HS-27A (cell line): ENCODE measurements at regions not wholly inside any gene's neighbourhood (a gene's known extent, or its start where the extent isn't known, plus 50 kb on each side); places are given as distances from the start of the nearest gene placed in this dataset.
A peak's percentile ranks its signal among the peaks of the same experiment; 100 is the strongest.

Experiments
- DNase-seq: peaks from one replicate; pipeline ENCODE4 v3.0.0-alpha.2; 2012; ENCODE audit warnings: low read depth, missing footprints

DNA sequence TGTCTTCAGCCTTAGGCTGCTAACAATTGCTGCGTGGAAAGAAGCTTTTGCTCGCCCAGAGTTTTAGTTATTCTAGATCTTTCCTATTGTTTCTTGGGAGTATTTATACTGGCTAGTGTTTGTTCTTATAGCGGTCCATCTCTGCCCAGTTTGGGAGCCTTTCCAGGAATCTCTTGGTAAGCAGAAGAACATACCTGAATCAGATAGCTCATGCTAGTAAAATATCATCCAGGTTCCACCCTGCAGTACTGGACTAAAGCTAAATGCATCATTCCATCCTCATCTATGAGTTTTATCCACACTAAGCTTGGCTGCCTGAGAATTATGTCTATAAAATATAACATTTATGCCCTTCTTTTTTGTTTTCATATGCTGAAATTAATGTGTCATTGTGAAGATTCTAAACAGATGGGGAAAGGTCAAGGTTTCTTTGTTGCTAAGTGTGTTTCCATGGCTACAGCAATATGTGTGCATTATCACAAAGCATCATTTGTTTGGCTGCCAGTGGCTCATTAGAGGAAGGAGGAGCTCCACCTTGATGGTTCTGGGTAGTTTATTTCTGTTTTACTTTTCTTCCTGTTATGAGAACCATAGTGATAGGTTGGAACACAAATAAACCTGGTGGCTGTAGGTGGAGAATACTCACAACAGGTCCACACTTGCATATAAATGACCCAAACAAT lies 182.8 kb downstream of the PIK3C3 start:
- DNase-seq, result no peak

DNA sequence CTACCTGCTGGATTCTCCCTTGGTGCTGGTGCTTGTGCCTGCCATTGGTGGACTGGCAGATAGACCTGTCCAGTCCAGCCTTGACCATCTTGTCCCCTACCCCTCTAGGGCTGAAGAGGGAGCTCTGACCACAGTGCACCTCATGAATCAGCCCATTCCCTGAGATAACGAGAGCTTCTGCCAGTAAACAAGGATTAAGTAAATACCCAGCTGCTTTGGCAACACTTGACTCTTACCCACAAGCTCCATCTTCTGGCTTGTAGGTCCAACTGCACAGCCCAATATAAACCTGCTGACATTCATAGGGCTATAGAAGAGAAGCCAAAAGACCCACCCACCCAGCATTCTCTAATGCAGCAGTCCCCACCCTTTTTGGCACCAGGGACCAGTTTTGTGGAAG lies 186.4 kb downstream of the PIK3C3 start:
- no peak for DNase-seq

DNA sequence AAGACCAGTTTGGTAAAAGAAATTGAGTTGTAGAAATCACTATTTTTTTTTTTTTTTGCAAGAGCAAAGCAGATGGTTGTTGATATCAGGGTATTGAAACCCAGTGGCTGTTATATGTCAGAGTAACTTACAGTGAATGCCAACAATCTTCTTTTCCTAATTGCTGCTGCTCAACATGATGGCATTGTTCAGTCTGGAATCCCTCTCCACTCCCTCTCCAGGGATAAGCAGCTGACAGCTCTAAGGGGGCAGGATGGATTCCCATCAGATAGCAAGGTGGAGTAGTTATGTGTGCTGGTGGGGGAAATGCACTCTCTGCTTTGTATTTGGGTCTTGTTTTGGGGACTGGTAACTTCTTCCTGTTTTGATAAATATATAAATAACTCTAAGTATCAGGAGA lies 200.0 kb downstream of the PIK3C3 start:
- DNase-seq, result no peak

DNA sequence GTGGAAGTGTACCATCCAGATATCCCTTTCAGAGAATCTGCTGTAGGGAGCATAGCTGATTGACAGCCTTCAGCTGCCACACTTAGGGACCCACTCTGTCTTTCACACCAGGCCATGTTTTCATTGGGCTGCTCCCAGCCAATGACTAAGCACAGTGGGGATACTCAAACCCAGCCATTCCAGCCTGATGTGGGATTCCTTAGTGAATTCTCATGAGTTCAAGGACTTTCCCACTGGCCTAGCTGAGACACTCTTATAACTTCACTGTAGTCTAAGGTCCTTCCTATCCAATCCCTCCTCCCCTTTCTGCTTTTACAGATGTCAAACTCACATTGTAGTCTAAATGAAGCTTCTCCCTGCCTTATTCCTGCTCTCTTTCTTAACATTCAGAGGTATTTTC lies 201.2 kb downstream of the PIK3C3 start:
- DNase-seq, result no peak

DNA sequence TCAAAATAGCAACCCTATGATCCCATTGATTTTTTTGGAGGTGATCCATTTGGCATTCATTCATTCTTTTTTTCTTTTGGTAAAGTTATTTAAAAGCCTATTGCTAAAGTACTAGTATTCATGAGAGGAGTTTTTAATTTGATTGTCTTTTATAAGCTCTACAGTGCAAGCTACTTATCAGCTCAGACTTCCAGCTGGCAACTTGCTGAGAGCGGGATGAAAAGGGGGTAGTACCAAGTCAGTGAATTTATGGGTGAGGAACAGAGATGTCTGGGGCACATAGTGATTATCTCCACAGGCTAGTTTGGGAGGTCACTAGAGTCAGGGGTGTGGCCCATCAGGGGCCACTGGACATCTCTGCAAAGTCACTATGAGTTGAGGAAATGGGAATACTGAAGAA lies 202.4 kb downstream of the PIK3C3 start:
- no peak for DNase-seq

DNA sequence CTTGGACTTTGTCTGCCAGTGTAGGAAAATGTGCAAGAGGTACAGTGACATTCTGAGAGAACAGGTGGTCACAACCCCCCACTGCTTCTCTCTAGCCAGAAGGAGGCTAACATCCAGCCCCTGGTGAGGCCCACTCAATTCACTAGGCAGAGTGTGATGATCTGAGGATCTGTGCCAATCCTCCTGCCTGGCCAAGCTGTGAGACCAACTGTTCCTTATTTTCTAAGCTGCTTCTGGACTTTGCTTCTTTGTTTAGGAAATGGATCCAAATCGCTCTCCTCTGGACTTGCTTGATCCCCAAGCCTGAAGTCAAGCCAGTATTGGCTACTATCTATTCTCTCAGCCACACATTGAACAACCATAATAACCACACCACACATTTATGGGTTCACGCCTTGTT lies 202.8 kb downstream of the PIK3C3 start:
- no peak for DNase-seq

DNA sequence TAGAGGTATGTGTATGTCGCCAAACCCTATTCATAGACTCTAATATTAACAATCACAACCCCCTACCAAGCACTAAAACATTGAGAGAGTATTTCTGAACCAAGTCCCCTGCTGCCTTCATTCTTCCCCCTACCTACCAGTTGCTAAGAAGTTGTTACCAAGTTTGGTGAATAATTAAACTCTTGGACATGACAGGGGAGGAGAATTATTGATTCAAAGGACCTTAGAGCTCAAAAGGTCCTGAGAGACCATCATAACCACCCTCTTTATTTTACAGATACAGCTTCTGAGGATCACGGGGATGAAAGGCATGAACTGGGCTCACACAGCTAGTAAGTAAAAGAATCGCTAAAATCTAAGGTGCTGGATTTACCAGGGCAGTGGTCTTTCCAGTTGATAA lies 204.1 kb downstream of the PIK3C3 start:
- DNase-seq, result no peak

DNA sequence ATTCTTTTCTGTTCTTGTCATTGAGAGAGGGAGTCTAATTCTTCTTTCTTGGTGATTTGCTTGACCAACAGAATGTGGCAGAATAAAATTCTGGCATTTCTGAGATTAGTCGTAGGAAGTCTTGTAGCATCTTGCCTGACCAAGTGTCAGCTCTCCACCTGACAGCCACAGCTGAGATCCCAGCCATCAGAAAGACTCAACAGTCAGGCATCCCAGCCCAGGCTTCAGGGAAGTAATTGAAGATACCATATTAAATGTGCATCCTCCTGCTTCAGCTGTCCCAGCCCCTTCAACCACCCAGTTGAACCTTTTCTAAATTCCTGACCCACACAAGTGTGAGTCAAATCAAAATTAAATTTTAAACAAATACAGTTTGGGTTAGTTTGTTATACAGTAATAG lies 208.3 kb downstream of the PIK3C3 start:
- no peak for DNase-seq

DNA sequence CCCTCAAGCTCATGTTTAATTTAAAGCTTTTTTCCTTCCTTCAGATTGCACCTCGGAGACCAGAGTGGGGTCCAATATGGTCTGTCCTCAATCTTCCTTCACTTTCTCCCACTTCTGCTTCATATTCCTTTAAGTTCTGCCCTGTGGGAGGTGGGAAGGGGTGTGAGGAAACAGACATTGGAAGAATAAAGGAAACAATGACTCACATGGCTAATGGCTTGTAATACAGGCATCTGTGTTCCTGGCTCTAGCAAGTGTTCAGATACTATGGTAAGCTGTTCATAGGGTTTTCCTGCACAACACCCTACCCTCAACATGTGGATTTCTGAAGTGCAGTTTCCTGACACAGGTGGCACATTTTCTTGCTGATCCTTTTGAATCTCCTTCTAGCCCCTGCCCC lies 209.5 kb downstream of the PIK3C3 start:
- no peak for DNase-seq

DNA sequence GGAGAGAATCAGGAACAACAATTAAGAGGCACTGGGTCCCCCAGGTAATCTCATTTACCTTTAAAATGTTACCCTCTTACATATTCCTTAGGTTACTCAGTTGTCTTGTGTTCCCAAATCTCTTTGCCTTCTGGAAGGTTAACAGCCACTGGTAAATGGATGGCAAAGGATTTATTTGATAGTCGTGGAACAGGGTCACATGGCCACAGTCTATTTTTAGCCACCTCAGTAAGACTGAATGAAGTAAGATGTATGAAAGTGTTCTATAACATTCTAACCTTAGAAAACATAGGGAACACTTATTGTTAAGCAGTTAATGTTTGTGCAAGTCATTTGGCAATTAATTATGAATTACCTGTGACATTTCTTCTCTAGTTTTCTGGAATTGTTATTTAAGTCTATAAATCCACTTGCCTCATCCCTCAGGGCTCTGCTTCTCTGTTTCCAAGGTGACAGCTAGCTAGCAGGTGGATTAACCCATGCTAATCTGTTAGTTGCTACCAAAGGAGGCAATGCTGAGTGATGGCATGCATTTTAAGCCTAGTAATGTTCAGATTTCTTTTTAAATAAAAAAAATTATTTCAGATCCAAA lies 211.0 kb downstream of the PIK3C3 start:
- no peak for DNase-seq

DNA sequence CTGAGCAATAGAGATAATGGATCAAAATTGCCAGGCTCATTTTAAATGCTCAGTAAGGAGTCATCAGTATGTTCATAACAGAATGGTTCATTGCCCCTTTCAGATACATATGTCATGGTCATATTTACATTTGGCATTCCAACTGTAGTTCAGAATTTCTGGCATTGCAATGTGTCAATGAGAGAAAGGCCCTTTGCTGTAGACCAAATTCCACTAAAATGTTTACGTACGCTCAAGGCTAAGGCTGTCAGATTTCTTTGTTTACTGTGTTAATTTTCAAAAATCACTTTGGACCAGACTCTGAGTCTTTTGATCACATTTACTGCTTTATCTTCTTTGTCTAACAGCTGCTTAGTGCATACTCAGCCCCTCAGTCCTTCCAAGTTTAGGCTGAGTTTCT lies 213.5 kb downstream of the PIK3C3 start:
- no peak for DNase-seq

DNA sequence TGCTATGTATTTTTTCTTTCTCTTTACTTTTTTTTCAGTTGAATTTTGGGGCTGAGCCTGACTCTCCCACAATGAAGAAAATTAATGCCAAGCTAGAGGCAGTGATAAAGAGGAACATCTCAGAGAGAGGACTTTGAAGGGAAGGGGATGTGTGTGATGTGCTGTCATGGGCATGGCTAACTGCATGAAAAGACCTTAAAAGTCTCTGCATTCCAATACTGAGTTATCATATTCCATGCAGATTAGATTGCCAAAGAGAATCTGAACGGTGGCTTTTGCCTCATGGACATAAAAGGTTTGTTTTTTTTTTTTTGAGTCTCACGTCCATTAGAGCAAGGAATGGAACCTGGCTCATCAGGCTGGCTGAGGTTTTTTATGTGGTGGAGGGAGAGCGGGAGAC lies 213.9 kb downstream of the PIK3C3 start:
- no peak for DNase-seq

DNA sequence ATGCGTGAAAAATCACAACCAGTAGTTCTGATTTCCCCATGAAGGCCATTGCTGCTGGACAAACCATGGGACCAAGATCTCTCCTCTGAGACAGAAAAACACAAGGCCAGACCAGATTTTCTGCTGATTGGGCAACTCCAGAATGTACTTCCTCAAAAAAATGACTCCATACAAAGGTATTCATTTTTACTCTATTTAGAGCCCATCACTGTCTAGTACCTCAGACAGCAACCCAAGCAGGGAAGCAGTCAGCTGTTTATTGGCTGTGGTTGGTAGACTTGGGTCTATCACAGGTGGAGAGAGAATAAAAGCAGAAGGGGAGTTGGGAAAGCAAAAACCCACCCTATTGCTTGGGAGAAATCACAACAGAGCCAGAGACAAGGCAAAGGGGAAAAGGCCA lies 219.9 kb downstream of the PIK3C3 start:
- no peak for DNase-seq

DNA sequence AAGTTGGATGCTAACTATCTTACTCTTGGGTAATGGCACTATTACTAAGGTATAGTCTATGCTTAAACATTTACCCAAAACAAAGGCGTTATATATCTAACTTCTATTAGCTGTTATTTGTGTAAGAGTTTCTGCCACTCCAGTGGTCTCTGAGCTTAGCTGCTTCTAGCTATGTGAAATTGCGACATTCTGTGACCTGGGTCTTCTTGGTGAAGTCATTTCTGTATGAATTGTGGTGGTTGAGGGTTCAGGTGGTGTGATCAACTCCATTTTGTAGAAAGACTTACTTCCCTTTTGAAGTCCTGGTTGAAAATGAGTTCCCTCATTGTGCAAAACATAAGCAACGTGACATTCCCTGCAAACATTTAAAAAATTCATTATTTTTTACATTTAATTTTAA lies 221.6 kb downstream of the PIK3C3 start:
- DNase-seq, result no peak

DNA sequence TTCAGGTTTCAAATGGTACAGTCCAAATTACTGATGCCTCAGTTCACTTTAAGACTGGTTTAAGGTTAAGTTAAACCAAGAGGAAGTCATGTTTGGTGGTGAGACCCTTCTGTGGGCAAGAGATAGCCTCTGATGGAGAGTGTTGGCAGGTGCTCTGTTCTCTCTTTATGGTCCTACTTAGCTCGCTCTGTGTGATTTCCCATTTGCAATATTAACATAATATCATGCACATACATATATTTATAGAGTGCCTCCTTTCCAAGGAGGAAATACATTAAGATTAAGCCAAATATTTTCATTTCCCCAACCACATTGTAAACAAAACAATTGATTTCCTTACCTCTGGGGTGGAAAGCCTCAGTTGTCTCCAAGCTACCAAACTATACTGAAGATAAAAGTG lies 222.4 kb downstream of the PIK3C3 start:
- no peak for DNase-seq

DNA sequence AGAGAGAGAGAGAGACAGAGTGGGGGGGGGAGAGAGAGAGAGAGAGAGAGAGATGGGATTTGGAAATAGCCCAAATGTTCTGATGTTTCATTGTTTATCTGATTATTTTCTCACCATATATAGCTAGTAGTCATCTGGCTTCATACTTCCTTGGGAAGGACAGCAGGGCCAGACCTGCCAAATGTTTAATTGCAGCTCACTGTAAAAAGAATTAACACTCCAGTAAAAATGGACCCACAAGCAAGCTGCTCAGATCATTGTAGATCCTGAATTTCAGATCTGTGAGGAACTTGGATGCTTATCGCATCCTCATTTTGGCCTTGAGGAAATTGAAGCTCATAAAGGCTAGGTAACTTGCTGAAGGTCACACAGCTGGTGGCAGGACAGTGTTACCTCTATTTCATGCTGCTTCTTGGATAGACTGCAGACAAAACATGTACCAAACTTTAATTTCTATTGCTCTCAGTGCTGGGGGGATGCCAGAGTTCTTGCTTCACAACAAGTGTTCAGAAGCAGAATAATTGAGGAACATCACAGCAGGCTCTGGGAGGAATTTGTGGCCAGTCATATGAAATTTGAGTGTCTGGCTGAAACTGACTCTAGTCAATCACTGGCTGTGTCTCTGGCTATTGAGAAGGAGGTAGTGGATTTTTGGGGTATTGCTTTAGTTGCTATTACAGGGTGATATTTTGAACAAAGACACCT lies 223.5 kb downstream of the PIK3C3 start:
- DNase-seq, result no peak

DNA sequence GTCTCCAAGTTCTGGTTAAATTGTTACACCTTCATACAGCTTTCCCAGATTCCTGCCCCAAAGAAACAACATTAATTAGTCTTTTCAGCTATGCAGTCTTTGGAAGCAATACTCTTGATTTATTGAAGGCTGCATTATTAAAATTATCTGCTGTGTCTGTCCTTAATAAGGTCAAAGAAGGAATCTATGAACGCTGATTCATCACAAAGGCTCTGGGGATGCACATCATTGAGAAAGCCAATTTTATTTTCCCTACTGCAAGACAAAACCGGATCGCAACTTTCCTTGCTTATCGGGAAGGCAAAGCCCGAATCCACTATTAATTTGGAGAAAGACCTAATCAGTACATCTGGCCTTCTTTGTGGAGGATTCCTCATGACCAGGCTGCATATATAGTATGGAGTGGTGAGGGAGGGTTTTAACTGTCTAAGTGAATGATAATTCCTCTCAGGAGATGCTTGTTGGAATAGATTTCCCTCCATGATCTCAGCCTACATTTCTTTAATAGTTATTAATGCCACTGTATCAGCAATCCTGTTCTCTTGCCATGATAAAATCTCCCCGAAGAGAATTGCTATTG lies 224.6 kb downstream of the PIK3C3 start:
- DNase-seq, result no peak

DNA sequence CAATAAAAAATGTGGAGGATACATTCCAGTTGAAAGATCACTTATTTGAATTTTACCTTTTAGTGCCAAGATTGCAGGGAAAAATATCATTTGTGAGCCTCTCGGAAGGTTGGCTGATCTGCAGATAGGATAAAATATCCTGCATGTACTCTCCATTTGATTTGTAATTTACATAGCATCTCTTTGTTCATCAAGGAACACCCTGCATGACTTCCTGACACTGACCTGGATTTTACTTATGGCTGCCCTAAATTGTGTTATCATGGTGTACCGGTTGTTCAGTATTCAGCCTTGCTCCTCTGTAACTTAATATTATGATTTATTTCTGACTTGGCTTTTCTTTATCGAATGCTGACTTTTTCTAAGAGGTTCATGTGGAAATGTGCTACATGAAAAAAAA lies 226.4 kb downstream of the PIK3C3 start:
- no peak for DNase-seq

DNA sequence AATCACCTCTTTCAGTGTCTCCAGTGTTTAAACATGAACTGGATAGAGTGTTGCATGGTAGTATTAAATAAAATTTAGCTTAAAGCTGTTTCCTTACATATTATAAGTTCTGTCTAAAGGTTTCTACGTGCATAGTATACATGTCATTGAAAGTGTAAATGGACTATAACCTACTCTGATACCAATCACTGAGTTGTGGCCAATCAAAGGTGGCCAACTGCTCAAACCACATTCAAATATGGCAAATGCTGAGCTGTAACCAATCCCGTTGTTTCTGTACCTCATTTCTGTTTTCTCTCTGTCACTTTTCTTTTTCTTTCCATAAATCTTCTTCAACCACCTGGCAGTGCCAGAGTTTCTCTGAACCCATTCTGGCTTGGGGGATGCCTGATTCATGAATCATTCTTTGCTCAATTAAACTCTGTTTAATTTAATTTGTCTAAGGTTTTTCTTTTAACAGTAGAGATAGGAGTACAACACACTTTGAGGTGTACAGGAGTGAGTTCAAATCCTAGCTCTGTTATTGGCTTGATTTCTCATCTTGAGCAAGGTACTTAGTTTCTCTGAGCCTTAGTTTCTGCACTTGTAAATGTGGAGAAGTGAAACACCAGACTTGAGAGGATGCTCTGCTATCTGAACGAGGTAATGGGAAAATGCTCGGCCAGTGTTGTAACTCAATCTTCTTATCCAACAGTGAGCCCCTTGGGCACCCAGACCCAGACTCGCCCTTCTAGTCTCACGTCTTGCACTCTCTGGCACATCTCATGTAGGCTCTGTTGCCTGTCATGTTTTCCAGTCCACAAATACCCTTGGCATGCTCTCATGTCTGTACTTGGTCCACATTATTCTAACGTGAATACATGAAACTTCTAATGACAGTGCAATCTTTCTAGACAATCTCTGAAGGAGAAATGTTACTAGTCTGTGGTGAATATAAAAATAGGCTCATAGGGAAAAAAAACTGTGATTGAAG lies 228.0 kb downstream of the PIK3C3 start:
- DNase-seq, result no peak

DNA sequence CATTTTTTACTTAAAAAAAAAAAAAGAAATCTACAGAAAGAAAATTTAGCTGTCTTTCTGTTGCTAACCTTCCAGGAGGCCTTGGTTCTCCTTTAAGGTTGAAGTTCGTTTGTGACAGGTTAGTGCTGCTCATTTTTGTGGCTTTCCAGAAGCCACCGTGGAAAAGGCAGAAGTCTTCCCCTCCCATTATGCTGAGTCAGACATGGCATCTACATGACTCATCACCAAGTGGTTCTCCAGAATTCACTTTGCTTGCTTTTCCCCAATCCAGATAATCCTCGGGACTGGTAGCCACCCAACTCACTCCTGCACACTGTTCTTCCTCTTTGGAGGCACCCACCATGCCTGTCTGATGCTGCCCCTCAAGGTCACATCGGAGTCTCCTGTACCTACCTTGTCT lies 228.7 kb downstream of the PIK3C3 start:
- DNase-seq, result peak; percentile 74

DNA sequence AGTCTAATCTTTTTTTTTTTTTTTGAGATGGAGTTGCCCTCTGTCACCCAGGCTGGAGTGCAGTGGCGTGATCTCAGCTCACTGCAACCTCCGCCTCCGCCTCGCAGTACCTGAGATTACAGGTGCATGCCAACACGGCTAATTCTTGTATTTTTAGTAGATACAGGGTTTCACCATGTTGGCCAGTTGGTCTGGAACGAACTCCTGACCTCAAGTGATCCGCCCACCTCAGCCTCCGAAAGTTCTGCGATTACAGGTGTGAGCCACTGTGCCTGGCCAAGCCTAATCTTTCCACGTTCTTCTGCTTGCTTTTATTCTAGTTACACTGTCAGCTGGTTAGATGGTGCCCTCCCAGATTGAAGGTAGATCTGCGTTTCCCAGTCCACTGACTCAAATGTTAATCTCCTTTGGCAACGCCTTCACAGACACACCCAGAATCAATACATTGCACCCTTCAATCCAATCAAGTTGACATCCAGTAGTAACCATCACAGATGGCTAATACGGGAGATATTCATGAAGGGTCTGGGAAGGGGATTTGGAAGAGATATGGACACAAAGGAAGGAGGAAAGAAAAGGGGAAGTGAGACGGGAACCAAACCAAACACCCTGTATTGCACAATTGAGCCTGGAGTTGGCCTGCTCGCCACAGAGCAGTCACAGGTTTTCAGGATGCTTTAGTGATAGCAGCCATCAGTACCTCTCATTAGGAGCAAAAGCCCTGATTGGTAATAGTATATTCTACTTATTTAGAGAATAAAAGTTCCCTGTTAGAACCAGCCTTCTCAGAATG lies 229.8 kb downstream of the PIK3C3 start:
- no peak for DNase-seq
